ENCODE measurements at regions not wholly inside any gene's neighbourhood (a gene's known extent, or its start where the extent isn't known, plus 50 kb on each side); places are given as distances from the start of the nearest gene placed in this dataset.

DNA sequence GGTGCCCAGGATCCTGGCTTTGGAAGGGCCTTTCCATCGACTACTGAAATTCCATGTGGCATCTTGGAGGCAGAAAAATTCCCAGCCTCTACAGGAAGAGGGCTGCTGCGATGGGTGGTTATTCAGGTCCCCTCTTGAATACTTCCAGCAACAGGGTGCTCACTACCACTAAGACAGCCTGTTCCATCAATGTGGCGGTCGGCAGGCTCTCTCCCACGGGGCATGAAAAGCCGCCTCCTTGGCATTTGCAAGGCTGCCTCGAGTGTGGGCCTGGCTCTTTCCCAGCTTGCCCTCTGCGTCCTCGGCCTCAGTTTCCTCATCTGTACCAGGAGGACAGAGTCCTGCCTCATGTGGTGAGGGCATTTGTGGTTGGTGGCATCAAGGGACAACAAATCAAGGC, 62.4 kb downstream of the ADRA2C start:
- H3K36me3 Mint-ChIP-seq = no peaks in the 10 kb centered on the region
- ATAC-seq (no peak), DNase-seq (no peak)
- no peak overlapping the region for H3K27ac Mint-ChIP-seq
- CTCF ChIA-PET = no interaction called here
- no peaks in the 10 kb centered on the region for H3K9me3 Mint-ChIP-seq (ENCODE audit: low read depth)
- no peak overlapping the region for H3K4me3 Mint-ChIP-seq
- no peaks in the 10 kb centered on the region for H3K27me3 Mint-ChIP-seq
- H3K4me1 Mint-ChIP-seq = no peaks in the 10 kb centered on the region

DNA sequence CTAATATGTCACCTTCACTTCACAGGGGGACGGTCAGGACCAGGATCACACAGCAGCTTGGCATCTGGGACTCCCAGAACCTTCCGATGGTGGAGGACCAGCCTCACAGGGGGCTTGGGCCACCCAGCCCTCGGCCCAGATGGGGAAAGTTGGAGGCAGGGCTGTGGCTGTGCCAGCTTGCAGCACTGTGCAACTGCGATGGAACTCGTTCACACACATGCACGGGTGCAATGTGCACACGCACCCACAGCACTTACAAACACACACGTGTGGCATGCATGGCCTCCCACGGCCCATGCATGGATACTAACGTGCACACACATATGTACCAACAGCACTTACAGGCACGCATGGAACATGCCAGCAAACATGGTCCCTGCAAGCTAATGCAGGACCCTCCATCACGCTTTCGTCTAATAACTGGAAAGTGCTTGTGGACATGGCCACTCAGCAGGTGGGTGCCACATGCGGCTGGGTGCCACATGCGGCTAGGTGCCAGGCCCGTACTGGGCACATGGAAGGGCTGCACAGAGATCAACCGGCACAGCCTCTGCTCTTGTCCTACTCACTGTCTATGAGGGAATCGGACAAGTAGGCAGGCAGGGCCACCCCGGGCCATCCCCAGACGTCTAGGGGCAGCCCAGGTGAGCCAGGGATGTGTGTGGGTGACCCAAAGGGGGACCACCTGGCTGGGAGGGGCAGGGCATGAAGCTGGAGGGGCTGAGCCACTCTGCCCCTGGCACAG, 63.2 kb downstream of the ADRA2C start:
- Mint-ChIP-seq H3K27ac (no peak overlapping the region), H3K4me1 (no peaks in the 10 kb centered on the region), H3K4me3 (no peak overlapping the region), H3K9me3 (ENCODE audit: low read depth) (no peaks in the 10 kb centered on the region), H3K27me3 (no peaks in the 10 kb centered on the region), H3K36me3 (no peaks in the 10 kb centered on the region)
- no peak for DNase-seq
- CTCF ChIA-PET = no interaction called here
- no peak for ATAC-seq

DNA sequence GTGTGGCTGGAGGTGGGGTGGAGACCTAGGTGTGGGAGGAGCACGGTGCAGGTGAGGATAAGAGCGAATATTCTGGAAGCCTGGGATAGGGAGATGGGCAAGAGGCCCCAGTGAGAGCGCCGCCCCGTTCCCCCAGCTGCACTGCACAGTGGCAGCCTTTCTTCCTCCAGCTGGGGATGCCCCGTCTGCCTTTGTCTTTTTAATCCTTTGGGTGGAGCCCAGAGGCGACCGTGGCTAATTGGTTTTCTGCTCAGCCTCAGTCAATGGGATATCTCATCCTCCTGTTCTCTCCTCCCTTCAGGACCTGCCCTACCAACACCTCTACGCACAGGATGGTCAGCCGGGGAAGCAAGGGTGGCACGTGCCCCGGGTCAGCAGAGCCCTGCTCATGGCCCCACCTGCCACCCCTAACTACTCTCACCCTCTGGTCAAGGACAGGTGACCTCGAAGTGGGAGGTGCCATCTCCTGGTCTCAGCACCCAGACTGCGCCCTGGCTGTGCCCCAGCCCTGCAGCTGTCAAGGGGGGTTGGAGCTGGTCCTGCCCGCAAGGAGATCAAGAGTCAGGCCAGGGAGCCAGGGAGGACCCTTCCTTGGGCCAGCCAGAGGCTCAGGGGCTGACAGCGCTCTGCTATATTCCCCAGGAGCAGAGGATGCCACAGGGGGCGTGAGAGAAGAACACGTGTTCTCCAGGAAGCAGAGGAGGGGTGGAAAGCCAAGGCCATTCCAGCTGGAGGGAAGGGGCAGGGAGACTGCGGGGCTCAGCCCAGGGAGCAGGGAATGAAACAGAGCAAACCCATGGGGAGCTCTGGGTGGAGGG, 64.0 kb downstream of the ADRA2C start:
- Mint-ChIP-seq H3K36me3 (no peaks in the 10 kb centered on the region), H3K27ac (no peak overlapping the region), H3K27me3 (no peaks in the 10 kb centered on the region), H3K9me3 (ENCODE audit: low read depth) (no peaks in the 10 kb centered on the region), H3K4me3 (no peak overlapping the region), H3K4me1 (no peaks in the 10 kb centered on the region)
- ATAC-seq = no peak
- CTCF ChIA-PET = no interaction called here
- DNase-seq = no peak

DNA sequence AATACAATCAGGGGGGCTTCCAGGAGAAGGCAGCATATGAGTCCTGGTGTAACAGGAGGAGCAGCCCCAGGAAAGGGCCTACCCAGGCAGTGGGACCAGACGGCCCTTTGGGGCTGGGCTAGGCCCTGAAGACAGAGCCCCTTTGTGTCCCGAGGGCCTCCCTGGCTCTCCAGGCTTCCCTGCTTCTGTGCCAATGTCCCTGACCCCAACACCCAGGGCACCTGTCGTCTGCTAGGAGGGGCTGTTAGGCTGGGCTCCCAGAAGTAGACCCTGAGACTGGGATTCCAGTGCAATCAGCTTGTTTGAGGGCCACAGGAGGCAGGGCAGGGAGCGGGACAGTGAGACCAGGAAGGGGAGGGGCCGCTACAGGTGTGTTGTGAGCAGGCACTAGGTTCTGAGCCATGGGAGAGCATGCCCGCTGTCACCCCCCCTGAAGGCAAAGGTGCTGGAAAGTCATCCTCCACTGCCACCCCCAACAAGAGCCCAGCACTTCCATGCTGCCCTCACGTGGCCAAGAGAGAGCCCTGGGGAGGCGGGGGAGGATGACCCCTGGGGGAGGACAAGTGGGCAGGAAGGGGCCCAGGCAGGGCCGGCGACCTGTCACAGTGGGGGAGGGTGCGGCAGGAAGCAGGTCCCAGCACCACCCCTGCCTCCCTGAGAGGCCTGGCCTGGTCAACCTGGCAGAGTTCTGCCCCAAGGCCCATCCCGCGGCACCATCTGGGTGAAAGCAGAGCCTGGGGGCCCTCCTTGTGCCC, 64.8 kb downstream of the ADRA2C start:
- no peak overlapping the region for H3K27ac Mint-ChIP-seq
- H3K9me3 Mint-ChIP-seq (ENCODE audit: low read depth) = no peaks in the 10 kb centered on the region
- ATAC-seq = no peak
- H3K27me3 Mint-ChIP-seq = no peaks in the 10 kb centered on the region
- H3K36me3 Mint-ChIP-seq = no peaks in the 10 kb centered on the region
- no peaks in the 10 kb centered on the region for H3K4me1 Mint-ChIP-seq
- H3K4me3 Mint-ChIP-seq = no peak overlapping the region
- CTCF ChIA-PET = no interaction called here
- no peak for DNase-seq

DNA sequence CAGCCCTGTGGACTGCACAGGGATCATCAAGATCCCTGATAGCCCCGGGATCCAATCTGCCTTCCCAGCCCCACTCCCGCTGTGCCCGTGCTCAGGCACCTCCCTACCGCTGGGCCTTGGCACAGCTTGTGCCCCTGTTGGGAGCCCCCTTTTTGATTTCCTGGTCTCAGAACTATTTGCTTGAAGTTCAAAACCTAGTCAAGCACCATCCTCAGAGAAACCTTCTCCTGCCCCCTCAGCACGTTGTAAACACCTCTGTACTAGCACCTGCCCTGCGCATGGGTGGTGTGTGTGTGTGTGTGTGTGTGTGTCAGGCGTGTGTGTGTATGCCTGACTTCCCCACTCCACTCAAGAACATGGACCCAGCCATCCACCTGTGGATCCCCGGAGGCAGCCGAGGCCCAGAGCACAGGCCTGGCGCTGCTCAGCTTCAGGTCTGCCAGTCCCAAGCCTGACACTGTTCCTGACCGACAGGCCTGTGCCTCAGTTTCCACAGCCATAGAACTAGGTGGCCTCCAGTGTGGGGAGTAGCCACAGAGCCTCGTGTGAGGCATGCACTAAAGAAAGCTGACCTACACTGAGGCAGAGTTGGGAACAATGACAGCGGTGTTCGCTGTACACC, 65.5 kb downstream of the ADRA2C start:
- H3K27me3 Mint-ChIP-seq = no peaks in the 10 kb centered on the region
- CTCF ChIA-PET = no interaction called here
- no peaks in the 10 kb centered on the region for H3K4me1 Mint-ChIP-seq
- DNase-seq (no peak), ATAC-seq (no peak)
- H3K36me3 Mint-ChIP-seq = no peaks in the 10 kb centered on the region
- H3K9me3 Mint-ChIP-seq (ENCODE audit: low read depth) = no peaks in the 10 kb centered on the region
- no peak overlapping the region for H3K27ac Mint-ChIP-seq
- no peak overlapping the region for H3K4me3 Mint-ChIP-seq

DNA sequence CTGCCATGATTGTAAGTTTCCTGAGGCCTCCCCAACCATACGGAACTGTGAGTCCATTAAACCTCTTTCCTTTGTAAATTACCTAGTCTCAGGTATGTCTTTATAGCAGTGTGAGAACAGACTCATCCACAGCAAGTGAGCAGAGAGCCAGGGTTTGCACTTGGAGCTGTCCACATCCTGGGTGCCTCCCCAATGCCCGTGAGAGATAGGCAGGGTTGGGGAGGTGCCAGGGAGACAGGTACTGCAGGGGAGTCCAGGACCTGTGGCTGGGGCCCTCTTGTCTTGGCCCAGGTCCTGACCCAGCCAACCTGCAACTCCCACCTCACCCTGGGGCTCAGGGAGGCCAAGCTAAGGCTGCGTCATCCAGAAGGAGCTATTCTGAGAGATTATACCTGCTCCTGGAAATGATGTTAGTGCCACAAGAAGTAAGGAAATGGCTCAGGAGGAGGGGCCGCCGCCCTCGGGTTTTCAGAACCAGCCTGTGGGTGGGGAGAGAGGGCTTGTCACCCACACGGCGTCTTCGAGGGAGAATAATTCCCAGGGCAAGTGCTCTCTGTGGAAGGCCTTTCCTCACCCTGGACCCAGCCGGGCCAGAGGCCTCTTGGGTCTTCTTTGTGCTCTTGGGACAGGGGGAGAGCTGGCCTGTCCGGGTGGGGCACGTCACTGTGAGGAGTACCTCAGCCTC, 66.5 kb downstream of the ADRA2C start:
- Mint-ChIP-seq H3K36me3 (no peaks in the 10 kb centered on the region), H3K4me3 (no peak overlapping the region), H3K27ac (no peak overlapping the region), H3K9me3 (ENCODE audit: low read depth) (no peaks in the 10 kb centered on the region), H3K27me3 (no peaks in the 10 kb centered on the region), H3K4me1 (no peaks in the 10 kb centered on the region)
- ATAC-seq (no peak), DNase-seq (no peak)
- CTCF ChIA-PET = no interaction called here

DNA sequence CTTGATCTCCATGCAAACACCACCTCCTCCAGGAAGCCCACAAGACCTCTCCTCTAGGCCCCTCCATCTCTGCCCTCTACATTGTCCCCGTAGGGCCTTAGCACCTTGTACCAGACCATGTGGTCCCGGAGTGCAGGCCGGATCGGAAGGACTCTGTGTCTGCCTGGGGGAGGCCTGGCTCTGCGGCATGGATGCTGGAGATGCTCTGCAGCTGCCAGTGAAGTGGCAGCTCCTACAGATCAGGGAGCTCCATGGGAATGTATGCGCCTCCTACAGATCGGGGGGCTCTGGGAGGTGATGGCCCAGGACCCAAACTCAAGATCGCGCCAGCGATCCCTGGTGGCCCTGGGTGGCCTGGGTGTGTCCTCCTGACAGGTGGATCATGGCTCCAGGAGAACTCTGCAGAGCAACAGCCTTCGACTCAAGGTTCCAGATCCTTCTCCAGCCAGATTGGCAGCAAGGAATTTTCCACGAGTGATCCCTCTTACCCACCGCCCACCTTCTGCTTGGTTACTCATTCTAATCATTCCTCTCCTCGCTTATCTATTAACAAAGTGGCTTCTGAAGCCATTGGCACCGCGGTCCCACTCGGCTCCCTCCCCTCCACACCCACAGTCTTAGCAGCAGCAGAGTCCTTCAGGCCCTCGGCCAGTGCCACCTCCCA, 67.3 kb downstream of the ADRA2C start:
- no peaks in the 10 kb centered on the region for H3K4me1 Mint-ChIP-seq
- DNase-seq (no peak), ATAC-seq (no peak)
- no peaks in the 10 kb centered on the region for H3K27me3 Mint-ChIP-seq
- no peaks in the 10 kb centered on the region for H3K9me3 Mint-ChIP-seq (ENCODE audit: low read depth)
- CTCF ChIA-PET = no interaction called here
- no peak overlapping the region for H3K4me3 Mint-ChIP-seq
- no peak overlapping the region for H3K27ac Mint-ChIP-seq
- H3K36me3 Mint-ChIP-seq = no peaks in the 10 kb centered on the region

DNA sequence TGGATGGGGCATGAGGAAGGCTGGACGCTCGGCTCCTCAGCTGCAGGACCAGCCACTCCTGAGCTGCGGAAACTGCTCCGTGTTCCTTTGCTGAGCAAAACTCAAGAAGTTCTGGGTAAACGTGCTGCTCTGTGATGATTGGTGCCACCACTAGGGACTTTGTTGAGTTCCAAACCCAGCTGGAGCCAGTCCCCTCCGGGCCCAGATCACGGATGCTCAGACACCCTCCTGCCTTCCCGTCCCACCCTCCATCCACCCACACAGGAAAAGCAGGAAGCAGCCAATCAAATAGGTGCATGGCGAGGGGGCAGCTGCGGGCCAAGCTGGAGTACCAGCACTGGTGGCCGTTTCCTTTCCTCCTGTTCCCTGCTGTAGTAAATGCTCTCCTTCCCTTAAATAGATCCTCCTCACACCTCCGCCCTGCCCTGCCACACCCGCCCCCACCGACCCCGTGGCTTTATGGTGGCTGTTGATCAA, 68.0 kb downstream of the ADRA2C start:
- CTCF ChIA-PET = no interaction called here
- H3K27ac Mint-ChIP-seq = no peak overlapping the region
- DNase-seq (no peak), ATAC-seq (no peak)
- no peaks in the 10 kb centered on the region for H3K36me3 Mint-ChIP-seq
- no peaks in the 10 kb centered on the region for H3K4me1 Mint-ChIP-seq
- no peaks in the 10 kb centered on the region for H3K27me3 Mint-ChIP-seq
- H3K9me3 Mint-ChIP-seq (ENCODE audit: low read depth) = no peaks in the 10 kb centered on the region
- no peak overlapping the region for H3K4me3 Mint-ChIP-seq

DNA sequence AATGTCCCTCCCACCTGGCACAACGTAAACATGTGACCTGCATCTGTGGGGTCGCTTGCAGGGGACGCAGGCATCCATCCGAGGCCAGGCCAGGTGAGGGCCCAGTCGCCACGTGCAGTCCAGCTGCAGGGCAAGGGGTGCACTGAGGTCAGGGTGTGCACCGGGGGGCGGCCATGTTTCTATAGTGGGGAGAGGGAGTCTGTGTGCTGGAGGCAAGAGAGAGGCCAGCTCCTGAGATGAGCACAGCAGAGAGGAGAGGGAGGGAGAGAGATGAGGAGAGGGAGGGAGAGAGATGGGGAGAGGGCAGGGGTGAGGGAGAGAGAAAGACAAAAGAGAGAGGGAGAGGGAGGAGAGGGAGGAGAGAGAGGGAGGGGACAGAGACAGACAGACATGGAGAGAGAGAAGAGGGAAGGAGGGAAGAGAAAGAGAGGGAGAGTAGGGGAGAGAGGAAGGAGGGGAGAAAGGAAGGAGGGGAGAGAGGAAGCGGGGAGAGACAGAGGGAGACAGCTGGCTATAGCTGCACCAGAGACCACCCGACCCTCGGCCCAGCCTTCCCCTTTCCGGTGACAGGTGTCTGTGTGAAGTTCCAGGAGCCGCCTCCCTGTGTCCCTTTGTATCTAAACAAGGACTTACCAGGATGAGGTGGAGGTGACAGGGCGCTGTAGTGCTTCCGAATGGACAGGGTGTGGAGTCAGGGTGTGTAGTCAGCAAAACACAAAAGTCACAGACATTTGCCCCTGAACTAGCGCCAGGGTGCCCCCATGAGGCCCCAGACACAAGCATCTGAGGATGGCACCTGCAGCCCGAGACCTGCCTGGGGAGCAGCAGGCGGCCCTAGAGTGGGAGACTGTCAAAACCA, 68.7 kb downstream of the ADRA2C start:
- CTCF ChIA-PET = no interaction called here
- Mint-ChIP-seq H3K9me3 (ENCODE audit: low read depth) (no peaks in the 10 kb centered on the region), H3K27me3 (no peaks in the 10 kb centered on the region), H3K4me3 (no peak overlapping the region), H3K4me1 (no peaks in the 10 kb centered on the region), H3K27ac (no peak overlapping the region), H3K36me3 (no peaks in the 10 kb centered on the region)
- ATAC-seq (no peak), DNase-seq (no peak)

DNA sequence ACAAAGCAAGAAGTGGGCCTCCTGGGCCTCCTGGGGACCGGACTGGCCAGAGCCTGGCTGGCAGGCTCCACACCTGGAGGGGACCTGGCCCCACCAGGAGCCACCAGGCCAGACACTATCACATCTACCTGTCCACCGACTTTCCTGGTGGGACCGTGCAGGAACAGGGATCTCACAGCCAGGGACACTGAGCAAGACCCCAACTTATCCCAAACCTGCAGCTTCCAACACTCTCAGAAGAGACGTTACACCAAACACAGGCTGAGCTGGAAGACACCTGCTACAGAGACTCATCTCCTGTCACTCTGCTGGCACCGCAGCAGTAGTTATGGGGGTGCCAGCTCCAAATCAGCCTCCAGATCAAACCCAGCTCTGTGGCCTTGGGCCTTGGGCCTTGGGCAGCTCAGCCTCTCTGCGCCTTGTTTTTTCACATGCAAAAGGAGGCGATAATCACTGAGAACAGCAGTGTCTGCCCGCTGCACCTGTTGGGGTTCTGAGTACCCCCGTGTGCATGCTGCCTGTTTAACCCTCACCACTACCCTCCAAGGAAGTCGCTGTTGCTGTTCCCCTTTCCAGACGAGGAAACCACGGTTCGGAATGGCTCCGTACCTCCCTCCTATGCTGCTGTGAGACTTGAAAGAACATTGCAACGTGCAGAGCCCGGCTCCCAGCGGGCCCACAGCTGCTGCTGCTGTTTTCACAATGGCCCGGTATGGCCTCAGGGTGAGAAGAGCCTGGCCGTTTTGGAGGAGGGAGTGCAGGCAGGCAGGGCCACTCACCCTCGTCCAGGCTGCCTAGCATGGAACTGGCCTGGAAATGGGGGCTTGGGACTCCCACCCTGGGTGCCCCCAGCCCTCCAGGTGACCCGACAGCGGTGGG, 69.6 kb downstream of the ADRA2C start:
- Mint-ChIP-seq H3K9me3 (ENCODE audit: low read depth) (no peaks in the 10 kb centered on the region), H3K4me1 (no peaks in the 10 kb centered on the region), H3K27me3 (no peaks in the 10 kb centered on the region), H3K27ac (no peak overlapping the region), H3K4me3 (no peak overlapping the region), H3K36me3 (no peaks in the 10 kb centered on the region)
- CTCF ChIA-PET = no interaction called here
- ATAC-seq (no peak), DNase-seq (no peak)

DNA sequence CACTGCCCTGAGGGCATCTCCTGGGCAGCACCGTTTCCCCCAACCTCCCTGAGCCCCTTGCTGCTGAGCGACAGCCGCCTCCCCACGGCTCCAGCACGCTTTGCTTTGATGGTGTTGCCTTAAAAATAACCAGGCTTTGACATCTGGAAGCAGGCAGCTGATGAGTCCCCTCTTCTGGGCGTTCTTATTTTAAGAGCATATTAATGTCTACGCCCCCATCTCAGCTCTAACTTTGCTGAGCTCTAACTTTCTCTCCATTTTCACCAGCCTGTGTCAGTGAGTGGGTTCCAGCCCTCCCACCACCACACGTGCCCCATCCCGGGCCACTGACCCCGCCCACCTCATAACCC, 70.2 kb downstream of the ADRA2C start:
- ATAC-seq (no peak), DNase-seq (no peak)
- no peaks in the 10 kb centered on the region for H3K27me3 Mint-ChIP-seq
- no peaks in the 10 kb centered on the region for H3K9me3 Mint-ChIP-seq (ENCODE audit: low read depth)
- H3K36me3 Mint-ChIP-seq = no peaks in the 10 kb centered on the region
- no peaks in the 10 kb centered on the region for H3K4me1 Mint-ChIP-seq
- H3K27ac Mint-ChIP-seq = no peak overlapping the region
- no peak overlapping the region for H3K4me3 Mint-ChIP-seq
- CTCF ChIA-PET = no interaction called here
